Choroid plexus epithelial cell (primary cell): ENCODE measurements at regions not wholly inside any gene's neighbourhood (a gene's known extent, or its start where the extent isn't known, plus 50 kb on each side); places are given as distances from the start of the nearest gene placed in this dataset.
A peak's percentile ranks its signal among the peaks of the same experiment; 100 is the strongest.

Experiments
- DNase-seq: peaks from one replicate; pipeline ENCODE4 v3.0.0-alpha.2; 2010; ENCODE audit warnings: low read depth
- H3K4me3 ChIP-seq: 2 replicates; pipeline ENCODE4 v1.5.1; 2011; ENCODE audit warnings: low read depth, mild to moderate bottlenecking, control low read depth, low read length, moderate library complexity
- TF ChIP-seq, protein P1 (sequence below): conservative IDR thresholded peaks from 2 replicates; pipeline ENCODE4 v1.5.1; 2011; ENCODE audit warnings: low read depth, mild to moderate bottlenecking, control low read depth, inconsistent platforms, low read length, moderate library complexity

- no peak for DNase-seq
- TF ChIP-seq, protein P1, sequence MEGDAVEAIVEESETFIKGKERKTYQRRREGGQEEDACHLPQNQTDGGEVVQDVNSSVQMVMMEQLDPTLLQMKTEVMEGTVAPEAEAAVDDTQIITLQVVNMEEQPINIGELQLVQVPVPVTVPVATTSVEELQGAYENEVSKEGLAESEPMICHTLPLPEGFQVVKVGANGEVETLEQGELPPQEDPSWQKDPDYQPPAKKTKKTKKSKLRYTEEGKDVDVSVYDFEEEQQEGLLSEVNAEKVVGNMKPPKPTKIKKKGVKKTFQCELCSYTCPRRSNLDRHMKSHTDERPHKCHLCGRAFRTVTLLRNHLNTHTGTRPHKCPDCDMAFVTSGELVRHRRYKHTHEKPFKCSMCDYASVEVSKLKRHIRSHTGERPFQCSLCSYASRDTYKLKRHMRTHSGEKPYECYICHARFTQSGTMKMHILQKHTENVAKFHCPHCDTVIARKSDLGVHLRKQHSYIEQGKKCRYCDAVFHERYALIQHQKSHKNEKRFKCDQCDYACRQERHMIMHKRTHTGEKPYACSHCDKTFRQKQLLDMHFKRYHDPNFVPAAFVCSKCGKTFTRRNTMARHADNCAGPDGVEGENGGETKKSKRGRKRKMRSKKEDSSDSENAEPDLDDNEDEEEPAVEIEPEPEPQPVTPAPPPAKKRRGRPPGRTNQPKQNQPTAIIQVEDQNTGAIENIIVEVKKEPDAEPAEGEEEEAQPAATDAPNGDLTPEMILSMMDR, result no peak
- no peak overlapping the region for H3K4me3 ChIP-seq
Observed at GRCh38 chr5:28500511-28500910, 1462.1 kb upstream of the CDH9 start.

- no peak overlapping the region for H3K4me3 ChIP-seq
- DNase-seq, result peak; percentile 50
- TF ChIP-seq, protein P1, result no peak
Observed at GRCh38 chr5:28499766-28500290, 1461.4 kb upstream of the CDH9 start.

DNA sequence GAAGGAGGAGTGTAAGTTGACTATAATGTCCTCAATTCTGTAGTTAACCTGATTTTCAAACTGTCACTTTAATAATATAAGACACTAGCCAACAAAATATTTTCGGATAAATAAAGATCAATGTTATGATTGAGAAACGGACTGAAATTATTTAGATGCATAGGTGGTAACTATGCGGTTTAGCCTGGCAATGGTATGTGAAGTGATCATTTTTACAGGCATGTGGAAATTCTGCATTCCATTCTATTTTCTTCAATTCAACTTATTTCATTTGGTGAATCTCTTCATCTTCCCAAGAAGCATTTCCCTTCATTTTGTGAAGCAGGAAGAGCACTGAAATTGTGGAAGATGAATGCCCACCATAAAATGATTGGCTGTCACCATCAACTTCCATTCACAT lies 1457.5 kb upstream of the CDH9 start:
- DNase-seq, result no peak
- H3K4me3 ChIP-seq, result no peak overlapping the region
- TF ChIP-seq, protein P1, result no peak

GRCh38 chr5:28493456-28493855 lies 1455.1 kb upstream of the CDH9 start:
- H3K4me3 ChIP-seq, result no peak overlapping the region
- no peak for DNase-seq
- TF ChIP-seq, protein P1, result no peak

- no peak overlapping the region for H3K4me3 ChIP-seq
- TF ChIP-seq, protein P1, result no peak
- DNase-seq, result no peak
Observed at GRCh38 chr5:28488752-28489151, 1450.4 kb upstream of the CDH9 start.

- no peak for DNase-seq
- TF ChIP-seq, protein P1, result no peak
- no peak overlapping the region for H3K4me3 ChIP-seq
Observed at GRCh38 chr5:28483327-28484025, 1445.1 kb upstream of the CDH9 start.

DNA sequence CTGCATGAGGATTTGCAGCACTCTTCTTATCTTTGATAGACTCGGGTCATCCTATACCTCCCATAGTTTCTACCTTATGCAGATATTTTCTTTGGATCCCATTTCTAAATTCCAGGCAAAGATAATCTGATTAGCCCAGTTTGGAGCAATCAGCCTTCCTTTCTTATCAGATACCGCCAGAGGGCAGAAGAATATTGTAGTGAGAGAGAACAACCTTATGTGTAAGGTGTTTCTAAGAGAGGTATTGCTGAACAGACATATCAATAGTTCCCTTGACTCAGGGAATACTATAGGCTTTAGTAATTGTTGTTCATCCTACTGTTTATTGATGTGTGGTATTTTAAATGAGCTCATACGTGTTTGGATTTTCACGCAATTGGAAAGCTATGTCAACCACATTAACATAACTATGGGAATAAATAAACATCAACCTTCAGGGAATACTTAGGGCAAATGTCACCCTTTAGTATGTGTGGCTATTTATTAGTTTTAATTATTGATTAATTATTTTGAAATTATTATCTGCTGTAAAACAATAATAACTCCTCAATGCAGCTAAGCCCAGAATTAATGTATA lies 1435.2 kb upstream of the CDH9 start:
- peak; percentile 78 for DNase-seq
- H3K4me3 ChIP-seq, result no peak overlapping the region
- TF ChIP-seq, protein P1, result peak; percentile 77
